ENCODE measurements at regions not wholly inside any gene's neighbourhood (a gene's known extent, or its start where the extent isn't known, plus 50 kb on each side); places are given as distances from the start of the nearest gene placed in this dataset.

DNA sequence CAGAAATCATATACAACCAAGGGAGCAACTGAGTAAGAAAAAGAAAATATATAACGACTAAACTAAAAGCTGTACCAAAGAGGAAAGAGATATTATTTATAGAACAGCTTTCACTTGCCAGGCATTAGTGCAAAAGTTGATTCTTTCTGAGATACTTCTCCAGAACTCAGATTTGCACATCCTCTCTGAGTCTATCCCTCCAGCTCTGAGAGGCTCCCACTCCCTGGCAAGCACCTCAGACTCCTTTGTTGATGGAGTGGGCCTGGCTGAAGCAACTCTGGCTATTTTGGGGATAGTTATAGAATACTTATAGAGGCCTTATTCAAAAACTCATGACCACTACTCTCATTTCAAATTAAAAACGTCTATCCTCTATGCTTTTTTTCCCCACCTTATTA is 501.6 kb upstream of the TNP1 start:
- H3K27me3 ChIP-seq (replicated peaks in 1 of 2; ENCODE audit: control insufficient read depth in 2 of 2, insufficient read depth in 2 of 2, low read length in 1 of 2): 0 out of 4 replicates have a peak, but pooled peaks cover 0 to 2% of the 10 kb centered on the region in 2 experiments
- CTCF ChIA-PET: no interaction called here
- no peaks in the 10 kb centered on the region for H3K4me1 ChIP-seq (ENCODE audit: control insufficient read depth, insufficient read depth, low read length)
- intact Hi-C loops (cut with micrococcal nuclease; ENCODE audit: unreplicated experiment) (no loop called here), in situ Hi-C loops (cut with MboI) (no loop called here)
- H3K27ac ChIP-seq (ENCODE audit: control insufficient read depth, insufficient read depth): no peak overlapping the region
- no peaks in the 10 kb centered on the region for H3K79me2 ChIP-seq (ENCODE audit: control insufficient read depth, insufficient read depth, low read length)
- ATAC-seq: no peak
- H3K9ac ChIP-seq (ENCODE audit: control insufficient read depth, insufficient read depth, low read length): no peak overlapping the region
- H3K4me2 ChIP-seq (ENCODE audit: control insufficient read depth, insufficient read depth): no peak overlapping the region
- SMC1A ChIA-PET (ENCODE audit: uncharacterized antibody, unreplicated experiment): no interaction called here
- RAD21 ChIA-PET (ENCODE audit: unreplicated experiment): no interaction called here
- BruUV-seq (replicated peaks): no TSS peak
- no peaks in the 10 kb centered on the region for H3K9me3 ChIP-seq (replicated peaks; ENCODE audit: control insufficient read depth, insufficient read depth, low read length)
- no peak overlapping the region for H2AFZ ChIP-seq (ENCODE audit: control insufficient read depth, low read depth, low read length)
- WGBS (ENCODE audit: insufficient coverage, insufficient replicate concordance, low lambda C conversion rate, missing lambda C conversion rate): 0% methylated on average over 2 of the region's 2 CpGs
- POLR2A ChIA-PET: interaction anchor here (0.5 kb wide), 1 partner anchor 155 kb away, joined by 5 read pairs; no protein-coding TSS in a partner anchor
- no peak for DNase-seq (ENCODE audit: low read depth, low spot score)
- no peaks in the 10 kb centered on the region for H4K20me1 ChIP-seq (ENCODE audit: control insufficient read depth, insufficient read depth)
- no peak overlapping the region for H3K4me3 ChIP-seq
- FAIRE-seq: no peak
- no peaks in the 10 kb centered on the region for H3K36me3 ChIP-seq (ENCODE audit: control insufficient read depth in 2 of 2, insufficient read depth in 2 of 2, low read length in 1 of 2)
- TF ChIP-seq MTA2 (IDR thresholded peaks at IDR 0.05; ENCODE audit: low read depth) (no peak), SP1 (IDR thresholded peaks at IDR 0.05; ENCODE audit: low read depth, low read length) (no peak), NBN (IDR thresholded peaks at IDR 0.05) (no peak), SMAD1 (IDR thresholded peaks at IDR 0.05; ENCODE audit: low read depth, partially characterized antibody) (no peak), ZNF274 (IDR thresholded peaks at IDR 0.05; ENCODE audit: insufficient read depth, insufficient read length) (no peak), ZSCAN29 (IDR thresholded peaks at IDR 0.05) (no peak), CHD2 (IDR thresholded peaks at IDR 0.05; ENCODE audit: borderline replicate concordance, low read depth, low read length) (no peak), SUZ12 (IDR thresholded peaks at IDR 0.05; ENCODE audit: unreplicated experiment) (no peak), EGR1 (IDR thresholded peaks at IDR 0.05; ENCODE audit: borderline replicate concordance in 1 of 2, low read depth in 2 of 2, low read length in 2 of 2) (no peak), ATF7 (IDR thresholded peaks at IDR 0.05; ENCODE audit: low read depth) (no peak)
- TF ChIP-seq, protein P1, sequence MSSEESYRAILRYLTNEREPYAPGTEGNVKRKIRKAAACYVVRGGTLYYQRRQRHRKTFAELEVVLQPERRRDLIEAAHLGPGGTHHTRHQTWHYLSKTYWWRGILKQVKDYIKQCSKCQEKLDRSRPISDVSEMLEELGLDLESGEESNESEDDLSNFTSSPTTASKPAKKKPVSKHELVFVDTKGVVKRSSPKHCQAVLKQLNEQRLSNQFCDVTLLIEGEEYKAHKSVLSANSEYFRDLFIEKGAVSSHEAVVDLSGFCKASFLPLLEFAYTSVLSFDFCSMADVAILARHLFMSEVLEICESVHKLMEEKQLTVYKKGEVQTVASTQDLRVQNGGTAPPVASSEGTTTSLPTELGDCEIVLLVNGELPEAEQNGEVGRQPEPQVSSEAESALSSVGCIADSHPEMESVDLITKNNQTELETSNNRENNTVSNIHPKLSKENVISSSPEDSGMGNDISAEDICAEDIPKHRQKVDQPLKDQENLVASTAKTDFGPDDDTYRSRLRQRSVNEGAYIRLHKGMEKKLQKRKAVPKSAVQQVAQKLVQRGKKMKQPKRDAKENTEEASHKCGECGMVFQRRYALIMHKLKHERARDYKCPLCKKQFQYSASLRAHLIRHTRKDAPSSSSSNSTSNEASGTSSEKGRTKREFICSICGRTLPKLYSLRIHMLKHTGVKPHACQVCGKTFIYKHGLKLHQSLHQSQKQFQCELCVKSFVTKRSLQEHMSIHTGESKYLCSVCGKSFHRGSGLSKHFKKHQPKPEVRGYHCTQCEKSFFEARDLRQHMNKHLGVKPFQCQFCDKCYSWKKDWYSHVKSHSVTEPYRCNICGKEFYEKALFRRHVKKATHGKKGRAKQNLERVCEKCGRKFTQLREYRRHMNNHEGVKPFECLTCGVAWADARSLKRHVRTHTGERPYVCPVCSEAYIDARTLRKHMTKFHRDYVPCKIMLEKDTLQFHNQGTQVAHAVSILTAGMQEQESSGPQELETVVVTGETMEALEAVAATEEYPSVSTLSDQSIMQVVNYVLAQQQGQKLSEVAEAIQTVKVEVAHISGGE (CRISPR knock-in tag; IDR thresholded peaks at IDR 0.05): no peak
- TF ChIP-seq, protein P2, sequence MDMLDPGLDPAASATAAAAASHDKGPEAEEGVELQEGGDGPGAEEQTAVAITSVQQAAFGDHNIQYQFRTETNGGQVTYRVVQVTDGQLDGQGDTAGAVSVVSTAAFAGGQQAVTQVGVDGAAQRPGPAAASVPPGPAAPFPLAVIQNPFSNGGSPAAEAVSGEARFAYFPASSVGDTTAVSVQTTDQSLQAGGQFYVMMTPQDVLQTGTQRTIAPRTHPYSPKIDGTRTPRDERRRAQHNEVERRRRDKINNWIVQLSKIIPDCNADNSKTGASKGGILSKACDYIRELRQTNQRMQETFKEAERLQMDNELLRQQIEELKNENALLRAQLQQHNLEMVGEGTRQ (IDR thresholded peaks at IDR 0.05; ENCODE audit: borderline replicate concordance, low read depth, low read length): no peak
- TF ChIP-seq, protein P3, sequence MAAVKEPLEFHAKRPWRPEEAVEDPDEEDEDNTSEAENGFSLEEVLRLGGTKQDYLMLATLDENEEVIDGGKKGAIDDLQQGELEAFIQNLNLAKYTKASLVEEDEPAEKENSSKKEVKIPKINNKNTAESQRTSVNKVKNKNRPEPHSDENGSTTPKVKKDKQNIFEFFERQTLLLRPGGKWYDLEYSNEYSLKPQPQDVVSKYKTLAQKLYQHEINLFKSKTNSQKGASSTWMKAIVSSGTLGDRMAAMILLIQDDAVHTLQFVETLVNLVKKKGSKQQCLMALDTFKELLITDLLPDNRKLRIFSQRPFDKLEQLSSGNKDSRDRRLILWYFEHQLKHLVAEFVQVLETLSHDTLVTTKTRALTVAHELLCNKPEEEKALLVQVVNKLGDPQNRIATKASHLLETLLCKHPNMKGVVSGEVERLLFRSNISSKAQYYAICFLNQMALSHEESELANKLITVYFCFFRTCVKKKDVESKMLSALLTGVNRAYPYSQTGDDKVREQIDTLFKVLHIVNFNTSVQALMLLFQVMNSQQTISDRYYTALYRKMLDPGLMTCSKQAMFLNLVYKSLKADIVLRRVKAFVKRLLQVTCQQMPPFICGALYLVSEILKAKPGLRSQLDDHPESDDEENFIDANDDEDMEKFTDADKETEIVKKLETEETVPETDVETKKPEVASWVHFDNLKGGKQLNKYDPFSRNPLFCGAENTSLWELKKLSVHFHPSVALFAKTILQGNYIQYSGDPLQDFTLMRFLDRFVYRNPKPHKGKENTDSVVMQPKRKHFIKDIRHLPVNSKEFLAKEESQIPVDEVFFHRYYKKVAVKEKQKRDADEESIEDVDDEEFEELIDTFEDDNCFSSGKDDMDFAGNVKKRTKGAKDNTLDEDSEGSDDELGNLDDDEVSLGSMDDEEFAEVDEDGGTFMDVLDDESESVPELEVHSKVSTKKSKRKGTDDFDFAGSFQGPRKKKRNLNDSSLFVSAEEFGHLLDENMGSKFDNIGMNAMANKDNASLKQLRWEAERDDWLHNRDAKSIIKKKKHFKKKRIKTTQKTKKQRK (IDR thresholded peaks at IDR 0.05; ENCODE audit: low read depth, low read length): no peak
- TF ChIP-seq, protein P4, sequence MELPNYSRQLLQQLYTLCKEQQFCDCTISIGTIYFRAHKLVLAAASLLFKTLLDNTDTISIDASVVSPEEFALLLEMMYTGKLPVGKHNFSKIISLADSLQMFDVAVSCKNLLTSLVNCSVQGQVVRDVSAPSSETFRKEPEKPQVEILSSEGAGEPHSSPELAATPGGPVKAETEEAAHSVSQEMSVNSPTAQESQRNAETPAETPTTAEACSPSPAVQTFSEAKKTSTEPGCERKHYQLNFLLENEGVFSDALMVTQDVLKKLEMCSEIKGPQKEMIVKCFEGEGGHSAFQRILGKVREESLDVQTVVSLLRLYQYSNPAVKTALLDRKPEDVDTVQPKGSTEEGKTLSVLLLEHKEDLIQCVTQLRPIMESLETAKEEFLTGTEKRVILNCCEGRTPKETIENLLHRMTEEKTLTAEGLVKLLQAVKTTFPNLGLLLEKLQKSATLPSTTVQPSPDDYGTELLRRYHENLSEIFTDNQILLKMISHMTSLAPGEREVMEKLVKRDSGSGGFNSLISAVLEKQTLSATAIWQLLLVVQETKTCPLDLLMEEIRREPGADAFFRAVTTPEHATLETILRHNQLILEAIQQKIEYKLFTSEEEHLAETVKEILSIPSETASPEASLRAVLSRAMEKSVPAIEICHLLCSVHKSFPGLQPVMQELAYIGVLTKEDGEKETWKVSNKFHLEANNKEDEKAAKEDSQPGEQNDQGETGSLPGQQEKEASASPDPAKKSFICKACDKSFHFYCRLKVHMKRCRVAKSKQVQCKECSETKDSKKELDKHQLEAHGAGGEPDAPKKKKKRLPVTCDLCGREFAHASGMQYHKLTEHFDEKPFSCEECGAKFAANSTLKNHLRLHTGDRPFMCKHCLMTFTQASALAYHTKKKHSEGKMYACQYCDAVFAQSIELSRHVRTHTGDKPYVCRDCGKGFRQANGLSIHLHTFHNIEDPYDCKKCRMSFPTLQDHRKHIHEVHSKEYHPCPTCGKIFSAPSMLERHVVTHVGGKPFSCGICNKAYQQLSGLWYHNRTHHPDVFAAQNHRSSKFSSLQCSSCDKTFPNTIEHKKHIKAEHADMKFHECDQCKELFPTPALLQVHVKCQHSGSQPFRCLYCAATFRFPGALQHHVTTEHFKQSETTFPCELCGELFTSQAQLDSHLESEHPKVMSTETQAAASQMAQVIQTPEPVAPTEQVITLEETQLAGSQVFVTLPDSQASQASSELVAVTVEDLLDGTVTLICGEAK (IDR thresholded peaks at IDR 0.05; ENCODE audit: borderline replicate concordance): no peak

Measured in GM12878 (cell line).